GM12878 (cell line): ENCODE measurements at regions not wholly inside any gene's neighbourhood (a gene's known extent, or its start where the extent isn't known, plus 50 kb on each side); places are given as distances from the start of the nearest gene placed in this dataset.

Experiments used
- ATAC-seq: fragments of 200-7000 bp; cut with Tn5 transposase; 3 replicates; pipeline ENCODE4 v1.9.1; 2020; ENCODE audit warnings: mild to moderate bottlenecking, moderate library complexity
- BruUV-seq: library from RNA; stranded (reverse); fragments of 400-500 nt; replicated peaks from 2 replicates; lab custom pipeline; 2021; lab: Mats Ljungman, UMichigan
- CTCF ChIA-PET: fragments of 300-600 bp; sonication (Branson Sonifier 250); formaldehyde crosslinking; extraction: SDS; loops from one replicate; lab custom pipeline; 2021; ENCODE audit warnings: inconsistent platforms; lab: Yijun Ruan, JAX
- POLR2A ChIA-PET: fragments of 350-600 bp; formaldehyde crosslinking; extraction: SDS; loops from one replicate; lab custom pipeline; 2021; ENCODE audit warnings: inconsistent platforms; lab: Charles Lee
- RAD21 ChIA-PET: fragments of 300-600 bp; sonication (Branson Sonifier 250); formaldehyde crosslinking; loops from one replicate; lab custom pipeline; 2023; ENCODE audit warnings: antibody characterized with exemption; ENCODE audit not compliant: unreplicated experiment; lab: Charles Lee
- SMC1A ChIA-PET: fragments of 300-600 bp; sonication (Branson Sonifier 250); formaldehyde crosslinking; loops from one replicate; lab custom pipeline; 2023; ENCODE audit not compliant: unreplicated experiment, uncharacterized antibody; lab: Charles Lee
- DNase-seq: peaks from one replicate; pipeline ENCODE4 v3.0.0-alpha.2; 2011; ENCODE audit warnings: low read depth, low spot score
- FAIRE-seq: peaks from 3 replicates; lab custom pipeline; 2011; peaks lifted over from hg19 to GRCh38; lab: Jason Lieb, UNC
- H2AFZ ChIP-seq: 2 replicates; pipeline ENCODE4 v1.6.0; 2011; ENCODE audit warnings: low read depth, low read length, control low read depth; ENCODE audit not compliant: control insufficient read depth
- H3K27ac ChIP-seq: 2 replicates; pipeline ENCODE4 v1.5.1; 2011; ENCODE audit warnings: control low read depth; ENCODE audit not compliant: control insufficient read depth, insufficient read depth
- H3K27me3 ChIP-seq, 2 experiments: replicated peaks in 1 of 2; 2 replicates each; pipeline versions ENCODE4 v1.6.0 to v1.6.1; 2011; ENCODE audit warnings: low read length in 1 of 2; ENCODE audit not compliant: control insufficient read depth in 2 of 2, insufficient read depth in 2 of 2
- H3K36me3 ChIP-seq, 2 experiments: 2 replicates each; pipeline ENCODE4 v1.5.1; 2011; ENCODE audit warnings: low read length in 1 of 2; ENCODE audit not compliant: control insufficient read depth in 2 of 2, insufficient read depth in 2 of 2
- H3K4me1 ChIP-seq: 2 replicates; pipeline ENCODE4 v1.6.1; 2011; ENCODE audit warnings: mild to moderate bottlenecking, low read length, moderate library complexity, mixed read lengths; ENCODE audit not compliant: control insufficient read depth, insufficient read depth
- H3K4me2 ChIP-seq: 2 replicates; pipeline ENCODE4 v1.6.0; 2011; ENCODE audit warnings: control low read depth; ENCODE audit not compliant: control insufficient read depth, insufficient read depth
- H3K4me3 ChIP-seq: fragments of 200-600 bp; sonication (generic); 2 replicates; pipeline ENCODE4 v1.5.1; 2016
- H3K79me2 ChIP-seq: 2 replicates; pipeline ENCODE4 v1.6.0; 2011; ENCODE audit warnings: low read length; ENCODE audit not compliant: control insufficient read depth, insufficient read depth
- H3K9ac ChIP-seq: 2 replicates; pipeline ENCODE4 v1.8.0; 2011; ENCODE audit warnings: low read length, control low read depth, mixed read lengths; ENCODE audit not compliant: control insufficient read depth, insufficient read depth
- H3K9me3 ChIP-seq: replicated peaks from 3 replicates; pipeline ENCODE4 v1.5.1; 2011; ENCODE audit warnings: mild to moderate bottlenecking, low read length; ENCODE audit not compliant: control insufficient read depth, insufficient read depth
- H4K20me1 ChIP-seq: 2 replicates; pipeline ENCODE4 v1.6.0; 2011; ENCODE audit not compliant: control insufficient read depth, insufficient read depth
- CHD4 ChIP-seq: fragments of 200-600 bp; sonication (generic); IDR thresholded peaks from 2 replicates; pipeline ENCODE4 v1.6.1; 2016; ENCODE audit warnings: mild to moderate bottlenecking
- GABPA ChIP-seq: IDR thresholded peaks from 2 replicates; pipeline ENCODE4 v1.6.1; 2014; ENCODE audit warnings: antibody characterized with exemption, low read depth, mild to moderate bottlenecking, inconsistent platforms
- SREBF2 ChIP-seq: IDR thresholded peaks from 2 replicates; pipeline ENCODE4 v1.6.1; 2012; ENCODE audit warnings: mild to moderate bottlenecking, low read length
- SRF ChIP-seq, 2 experiments: IDR thresholded peaks; 2 replicates each; pipeline ENCODE4 v1.6.1; 2011; ENCODE audit warnings: low read depth in 2 of 2, low read length in 2 of 2, mild to moderate bottlenecking in 1 of 2, moderate library complexity in 1 of 2
- ZNF274 ChIP-seq: IDR thresholded peaks from one replicate; pipeline ENCODE4 v1.8.0; 2011; ENCODE audit not compliant: insufficient read length, insufficient read depth
- in situ Hi-C: fragments of 300-500 bp; cut with MboI; formaldehyde crosslinking; loops from 9 replicates; pipeline ENCODE4 v1.14.3; 2018; ENCODE audit warnings: mixed read lengths
- intact Hi-C: fragments of 100-400 bp; cut with micrococcal nuclease; formaldehyde crosslinking; loops from one replicate; pipeline ENCODE4 v1.14.2; 2022; ENCODE audit not compliant: unreplicated experiment
- TF ChIP-seq, protein P1 (sequence below): fragments of 450-650 bp; IDR thresholded peaks from 2 replicates; pipeline ENCODE4 v1.6.1; 2017; ENCODE audit warnings: low read depth, mild to moderate bottlenecking, moderate library complexity
- TF ChIP-seq, protein P2 (sequence below): IDR thresholded peaks from 2 replicates; pipeline ENCODE4 v1.6.1; 2012; ENCODE audit warnings: low read length, inconsistent platforms

DNA sequence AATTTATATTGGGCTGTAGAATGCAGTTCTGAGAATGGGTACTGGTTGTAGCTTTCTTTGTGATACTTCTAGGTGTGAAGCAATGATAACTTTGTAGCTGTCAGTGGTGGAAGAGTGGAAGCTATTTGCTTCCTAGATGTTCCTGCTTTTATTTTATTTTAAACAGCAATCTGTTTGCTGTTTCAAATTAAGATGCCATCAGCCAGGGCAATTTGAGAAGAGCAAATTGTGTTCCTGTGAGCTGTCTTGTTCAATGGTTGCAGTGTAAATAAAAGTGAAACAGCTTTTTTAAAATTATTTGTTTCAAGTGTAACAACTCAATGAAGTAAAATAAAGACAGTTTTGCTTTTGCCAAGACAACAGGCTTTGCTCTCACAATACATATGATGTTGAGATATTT is 150.8 kb upstream of the TMEM229A start:
- no TSS peak for BruUV-seq
- H4K20me1 ChIP-seq, result no peaks in the 10 kb centered on the region
- FAIRE-seq, result no peak
- SMC1A ChIA-PET, result no interaction called here
- CTCF ChIA-PET, result interaction anchor here (1.0 kb wide), 1 partner anchor 60 kb away, joined by 3 read pairs; no protein-coding TSS in a partner anchor
- TF ChIP-seq GABPA (no peak), CHD4 (no peak), ZNF274 (no peak), SRF (IDR thresholded peaks at IDR 0.05; ENCODE audit: low read depth in 2 of 2, low read length in 2 of 2) (no peak), SREBF2 (no peak)
- TF ChIP-seq, protein P1, sequence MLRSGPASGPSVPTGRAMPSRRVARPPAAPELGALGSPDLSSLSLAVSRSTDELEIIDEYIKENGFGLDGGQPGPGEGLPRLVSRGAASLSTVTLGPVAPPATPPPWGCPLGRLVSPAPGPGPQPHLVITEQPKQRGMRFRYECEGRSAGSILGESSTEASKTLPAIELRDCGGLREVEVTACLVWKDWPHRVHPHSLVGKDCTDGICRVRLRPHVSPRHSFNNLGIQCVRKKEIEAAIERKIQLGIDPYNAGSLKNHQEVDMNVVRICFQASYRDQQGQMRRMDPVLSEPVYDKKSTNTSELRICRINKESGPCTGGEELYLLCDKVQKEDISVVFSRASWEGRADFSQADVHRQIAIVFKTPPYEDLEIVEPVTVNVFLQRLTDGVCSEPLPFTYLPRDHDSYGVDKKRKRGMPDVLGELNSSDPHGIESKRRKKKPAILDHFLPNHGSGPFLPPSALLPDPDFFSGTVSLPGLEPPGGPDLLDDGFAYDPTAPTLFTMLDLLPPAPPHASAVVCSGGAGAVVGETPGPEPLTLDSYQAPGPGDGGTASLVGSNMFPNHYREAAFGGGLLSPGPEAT, result no peak
- TF ChIP-seq, protein P2, sequence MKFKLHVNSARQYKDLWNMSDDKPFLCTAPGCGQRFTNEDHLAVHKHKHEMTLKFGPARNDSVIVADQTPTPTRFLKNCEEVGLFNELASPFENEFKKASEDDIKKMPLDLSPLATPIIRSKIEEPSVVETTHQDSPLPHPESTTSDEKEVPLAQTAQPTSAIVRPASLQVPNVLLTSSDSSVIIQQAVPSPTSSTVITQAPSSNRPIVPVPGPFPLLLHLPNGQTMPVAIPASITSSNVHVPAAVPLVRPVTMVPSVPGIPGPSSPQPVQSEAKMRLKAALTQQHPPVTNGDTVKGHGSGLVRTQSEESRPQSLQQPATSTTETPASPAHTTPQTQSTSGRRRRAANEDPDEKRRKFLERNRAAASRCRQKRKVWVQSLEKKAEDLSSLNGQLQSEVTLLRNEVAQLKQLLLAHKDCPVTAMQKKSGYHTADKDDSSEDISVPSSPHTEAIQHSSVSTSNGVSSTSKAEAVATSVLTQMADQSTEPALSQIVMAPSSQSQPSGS, result no peak
- TF ChIP-seq, all 136 proteins: peak for 0
- in situ Hi-C loops (no loop called here), intact Hi-C loops (no loop called here)
- ATAC-seq (no peak), DNase-seq (no peak)
- no peak overlapping the region for H3K9ac ChIP-seq
- no peak overlapping the region for H3K27ac ChIP-seq
- no peaks in the 10 kb centered on the region for H3K4me1 ChIP-seq
- H2AFZ ChIP-seq, result no peak overlapping the region
- no peaks in the 10 kb centered on the region for H3K9me3 ChIP-seq
- H3K4me3 ChIP-seq, result no peak overlapping the region
- POLR2A ChIA-PET, result interaction anchor here (1.0 kb wide), 1 partner anchor 579 kb away, joined by 4 read pairs; no protein-coding TSS in a partner anchor
- no peaks in the 10 kb centered on the region for H3K36me3 ChIP-seq
- no peak overlapping the region for H3K4me2 ChIP-seq
- H3K27me3 ChIP-seq, result no peaks in the 10 kb centered on the region
- RAD21 ChIA-PET, result no interaction called here
- no peaks in the 10 kb centered on the region for H3K79me2 ChIP-seq
